CD4-positive, alpha-beta T cell treated with Interleukin-6 for 4 hours (primary cell): ENCODE measurements at regions not wholly inside any gene's neighbourhood (a gene's known extent, or its start where the extent isn't known, plus 50 kb on each side); places are given as distances from the start of the nearest gene placed in this dataset.
"Not testable (repeated sequence)": the region's sequence is repeated elsewhere in the genome, so short reads cannot be mapped to it uniquely, and the experiment has no call there.

Experiments used
- DNase-seq: peaks from one replicate; pipeline ENCODE4 v3.0.0-alpha.2; 2020; ENCODE audit warnings: mixed read lengths

DNA sequence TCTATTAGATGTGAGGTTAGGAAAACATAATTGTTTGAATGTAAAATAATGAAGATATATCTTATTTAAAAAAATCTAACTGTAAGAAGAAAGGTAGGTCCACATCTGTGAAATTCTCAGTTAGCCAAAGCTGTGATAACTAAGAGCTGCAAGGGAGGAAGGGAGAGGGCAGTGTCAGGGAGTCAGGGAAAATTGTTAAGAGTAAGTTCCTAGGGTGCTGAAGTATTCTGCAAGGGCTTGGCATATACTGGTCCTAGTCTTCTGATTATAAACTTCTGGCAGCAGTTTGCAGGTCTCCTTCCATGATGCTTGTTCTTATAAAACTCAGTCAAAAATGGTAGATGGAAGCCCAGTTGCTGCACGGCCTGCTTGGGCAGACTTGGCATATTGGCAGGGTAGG is 233.2 kb downstream of the NMUR2 start:
- no peak for DNase-seq

DNA sequence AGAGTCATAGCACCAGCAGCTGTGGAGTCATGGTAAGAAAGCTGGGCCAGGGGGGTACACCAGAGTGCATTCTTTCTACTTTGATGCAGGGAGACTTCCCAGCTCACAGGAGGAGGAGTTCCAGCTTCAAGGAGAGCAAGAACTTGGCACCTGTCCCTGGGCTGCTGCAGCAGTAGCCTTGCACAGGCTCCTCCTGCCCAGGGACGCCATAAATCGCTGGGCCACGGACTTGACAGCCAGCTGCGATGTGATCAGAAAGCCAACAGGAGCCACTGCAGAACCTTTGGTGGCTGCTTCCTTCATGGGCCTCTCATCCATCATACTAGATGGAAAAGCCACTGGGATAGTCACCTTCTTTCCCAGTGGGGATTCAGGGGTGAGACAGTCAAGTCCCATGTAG is 234.7 kb downstream of the NMUR2 start:
- no peak for DNase-seq

DNA sequence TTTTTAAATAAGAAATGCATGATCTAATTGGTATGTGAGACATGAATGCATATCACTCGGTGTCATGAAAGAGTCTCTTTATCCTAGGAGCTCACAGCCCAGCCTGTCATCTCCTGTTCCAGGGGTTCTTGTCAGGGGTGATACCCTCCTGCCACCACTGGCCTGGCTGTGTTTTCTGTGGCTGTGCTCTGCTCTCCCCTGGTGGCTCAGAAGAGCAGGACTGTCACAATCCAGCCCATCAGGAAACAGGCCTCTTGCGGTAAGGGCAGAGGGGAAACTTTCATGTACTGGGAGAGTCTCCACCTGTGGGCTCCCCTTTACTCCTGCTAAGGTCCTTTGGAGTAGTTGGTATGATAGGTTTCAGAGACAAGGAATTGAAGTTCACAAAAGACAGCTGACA is 240.2 kb upstream of the GLRA1 start:
- DNase-seq: no peak

DNA sequence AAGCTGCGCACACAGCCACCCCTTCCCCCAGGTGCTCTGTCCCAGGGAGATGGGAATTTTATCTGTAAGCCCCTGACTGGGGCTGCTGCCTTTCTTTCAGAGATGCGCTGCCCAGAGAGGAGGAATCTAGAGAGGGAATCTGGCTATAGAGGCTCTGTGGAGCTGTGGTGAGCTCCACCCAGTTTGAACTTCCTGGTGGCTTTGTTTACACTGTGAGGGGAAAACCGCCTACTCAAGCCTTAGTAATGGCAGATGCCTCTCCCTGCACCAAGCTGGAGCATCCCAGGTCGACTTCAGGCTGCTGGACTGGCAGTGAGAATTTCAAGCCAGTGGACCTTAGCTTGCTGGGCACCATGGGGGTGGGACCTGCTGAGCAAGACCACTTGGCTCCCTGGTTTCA is 235.2 kb upstream of the GLRA1 start:
- not testable (repeated sequence) for DNase-seq

DNA sequence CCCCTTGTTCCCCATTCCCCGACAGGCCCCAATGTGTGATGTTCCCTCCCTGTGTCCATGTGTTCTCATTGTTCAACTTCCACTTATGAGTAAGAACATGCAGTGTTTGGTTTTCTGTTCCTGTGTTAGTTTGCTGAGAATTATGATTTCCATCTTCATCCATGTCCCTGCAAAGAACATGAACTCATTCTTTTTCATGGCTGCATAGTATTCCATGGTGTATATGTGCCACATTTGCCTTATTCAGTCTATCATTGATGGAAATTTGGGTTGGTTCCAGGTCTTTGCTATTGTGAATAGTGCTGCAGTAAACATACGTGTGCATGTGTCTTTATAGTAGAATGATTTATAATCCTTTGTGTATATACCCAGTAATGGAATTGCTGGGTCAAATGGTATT is 229.8 kb upstream of the GLRA1 start:
- DNase-seq: not testable (repeated sequence)

DNA sequence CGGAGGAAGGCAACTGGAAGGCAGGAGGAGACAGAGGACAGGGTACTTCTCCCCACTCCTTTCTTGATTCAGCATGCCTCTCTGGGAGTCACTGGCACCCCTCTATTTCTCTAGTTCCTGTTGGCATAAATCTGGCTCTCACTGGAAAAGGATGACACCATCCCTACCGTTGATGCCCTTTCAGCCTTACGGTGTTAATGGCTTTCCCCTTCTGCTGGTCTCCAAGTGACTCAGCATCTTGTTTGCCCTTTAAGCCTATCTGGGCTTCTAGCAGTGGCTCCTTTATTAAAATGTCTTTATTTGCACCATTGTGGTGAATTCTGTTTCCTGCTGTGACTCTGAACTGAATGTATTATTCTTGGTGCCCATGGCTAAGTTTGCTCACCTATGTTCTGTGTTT is 227.3 kb upstream of the GLRA1 start:
- DNase-seq: no peak

DNA sequence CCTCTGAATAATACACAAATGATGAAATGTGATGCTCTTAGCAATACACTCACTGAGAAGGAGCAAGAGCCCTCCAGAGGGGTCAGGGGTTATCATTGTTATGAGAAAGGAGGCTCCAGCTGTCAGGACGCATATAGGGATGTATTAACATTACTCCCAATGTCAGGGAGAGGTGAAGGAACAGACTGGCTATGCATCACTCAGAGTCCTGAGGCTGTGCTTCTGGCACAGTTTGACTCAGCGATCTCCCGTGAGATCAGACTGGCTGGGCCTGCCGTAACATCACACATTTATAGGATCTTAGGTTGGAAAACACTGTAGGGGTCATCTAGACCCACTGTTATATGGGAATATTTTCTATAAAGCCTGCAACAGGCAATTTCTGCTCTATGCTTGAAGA is 226.5 kb upstream of the GLRA1 start:
- DNase-seq: no peak

DNA sequence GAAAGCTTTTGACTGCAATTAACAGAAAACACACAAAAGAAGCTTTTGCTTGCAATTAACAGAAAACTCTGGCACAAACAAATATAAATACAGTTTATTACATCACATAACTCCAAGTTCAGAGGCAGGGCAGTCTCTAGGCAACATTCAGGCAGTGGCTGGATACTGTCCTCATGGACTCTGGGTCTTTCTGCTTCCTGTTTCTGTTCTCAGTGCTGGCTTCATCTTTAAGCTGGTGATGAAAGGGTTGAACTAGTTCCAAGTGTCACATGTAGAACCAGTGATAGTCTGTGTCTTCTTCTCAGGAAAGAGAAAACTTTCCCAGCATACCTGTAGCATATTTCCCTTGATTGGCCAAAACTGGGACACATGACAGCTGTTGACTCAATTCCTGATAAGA is 222.6 kb upstream of the GLRA1 start:
- no peak for DNase-seq

DNA sequence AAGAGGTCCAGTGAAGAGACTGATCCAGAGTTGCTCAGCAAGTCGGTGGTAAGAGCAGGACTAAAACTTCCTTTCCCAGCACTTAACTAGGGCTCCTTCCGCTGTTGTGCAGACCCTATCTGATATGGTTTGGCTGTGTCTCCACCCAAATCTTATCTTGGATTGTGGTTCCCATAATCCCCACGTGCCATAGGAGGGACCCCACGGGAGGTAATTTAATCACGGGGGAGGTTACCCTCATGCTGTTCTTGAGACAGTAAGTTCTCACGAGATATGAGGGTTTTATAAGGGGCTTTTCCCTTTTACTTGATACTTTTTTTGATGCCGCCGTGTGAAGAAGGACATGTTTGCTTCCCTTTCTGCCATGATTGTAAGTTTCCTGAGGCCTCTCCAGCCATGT is 221.9 kb upstream of the GLRA1 start:
- no peak for DNase-seq

DNA sequence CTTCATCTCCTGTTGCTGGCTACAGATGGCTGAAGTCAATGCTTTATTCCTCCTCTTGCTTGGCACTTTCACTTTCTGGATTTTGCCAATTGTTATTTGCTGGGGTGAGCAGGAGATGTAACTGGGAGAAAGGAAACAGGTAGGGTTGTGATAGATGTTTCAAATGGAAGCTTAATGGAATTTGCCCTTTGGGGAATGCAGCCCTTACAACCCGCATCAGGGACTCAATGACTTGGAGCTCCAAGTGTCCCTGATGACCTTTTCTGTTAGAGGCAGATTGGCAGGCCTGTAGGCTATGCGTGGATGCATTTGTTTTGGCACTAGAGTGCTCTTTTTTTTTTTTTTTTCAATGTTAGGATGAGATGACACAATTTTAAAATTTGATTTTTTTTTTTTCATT is 219.9 kb upstream of the GLRA1 start:
- no peak for DNase-seq

DNA sequence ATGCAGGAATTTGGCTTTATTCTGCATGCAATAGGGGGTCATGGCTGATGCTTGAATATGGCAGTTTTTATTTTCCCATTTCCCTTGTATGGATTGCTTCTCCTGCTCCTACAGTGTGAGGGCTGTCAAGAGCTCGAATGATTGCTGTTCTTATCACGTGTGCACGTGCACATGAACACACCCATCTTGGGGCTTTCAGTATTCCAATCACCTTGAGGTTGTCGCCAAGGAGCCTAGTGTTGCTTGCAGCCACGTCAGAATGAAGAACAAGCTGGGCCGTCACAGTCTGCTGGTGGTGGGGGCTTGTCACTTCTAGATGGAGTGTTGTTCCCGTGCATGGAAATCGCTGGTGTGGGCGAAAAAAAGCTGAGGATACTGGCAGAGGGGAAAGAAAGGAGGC is 219.4 kb upstream of the GLRA1 start:
- DNase-seq: no peak

DNA sequence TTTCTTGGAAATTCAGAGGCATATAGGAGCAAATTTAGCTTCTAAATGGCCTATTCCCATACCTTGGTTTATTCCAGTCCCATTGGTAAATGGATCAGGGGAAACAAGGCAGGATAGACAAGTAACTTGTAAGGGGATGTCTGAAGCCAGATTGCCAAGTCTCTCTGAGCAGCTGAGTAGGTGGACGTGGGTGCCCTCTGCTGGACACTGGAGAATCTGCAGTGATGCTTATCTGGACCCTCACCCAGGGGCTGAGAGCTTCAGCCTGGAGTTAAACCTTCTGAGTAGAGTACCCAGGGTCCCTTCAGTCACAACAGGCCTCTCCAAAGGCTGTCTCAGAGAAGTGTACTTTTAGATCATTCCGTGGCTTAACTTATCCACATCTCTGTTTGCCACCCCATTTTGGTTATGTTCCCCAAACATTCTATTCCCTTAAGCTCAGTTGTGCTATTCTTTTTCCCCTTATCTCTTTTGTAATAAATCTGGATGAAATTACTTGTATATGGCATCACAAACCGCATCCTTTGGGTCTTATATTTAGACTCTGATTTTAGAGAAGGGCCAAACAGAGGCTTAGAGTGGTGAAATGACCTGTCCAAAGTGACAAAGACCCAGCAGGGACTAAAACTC is 218.3 kb upstream of the GLRA1 start:
- DNase-seq: peak; percentile 68

DNA sequence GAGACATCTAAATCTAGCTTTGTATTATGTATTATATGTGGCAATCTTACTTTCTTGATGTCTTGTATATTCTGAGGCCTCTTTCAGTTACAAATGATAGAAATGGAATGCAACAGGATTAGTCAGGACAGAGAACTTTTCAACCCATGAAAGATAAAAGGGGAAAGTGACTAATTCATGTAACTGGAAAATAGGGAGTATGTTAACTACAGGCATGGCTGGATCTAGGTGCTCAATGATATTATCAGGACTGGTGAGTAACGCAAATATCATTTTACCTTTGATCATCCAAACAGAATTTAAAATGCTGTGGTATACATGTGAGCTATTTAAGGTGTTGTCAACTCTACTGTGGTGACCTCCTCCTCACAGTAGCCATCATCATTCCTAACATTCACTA is 215.7 kb upstream of the GLRA1 start:
- DNase-seq: no peak

DNA sequence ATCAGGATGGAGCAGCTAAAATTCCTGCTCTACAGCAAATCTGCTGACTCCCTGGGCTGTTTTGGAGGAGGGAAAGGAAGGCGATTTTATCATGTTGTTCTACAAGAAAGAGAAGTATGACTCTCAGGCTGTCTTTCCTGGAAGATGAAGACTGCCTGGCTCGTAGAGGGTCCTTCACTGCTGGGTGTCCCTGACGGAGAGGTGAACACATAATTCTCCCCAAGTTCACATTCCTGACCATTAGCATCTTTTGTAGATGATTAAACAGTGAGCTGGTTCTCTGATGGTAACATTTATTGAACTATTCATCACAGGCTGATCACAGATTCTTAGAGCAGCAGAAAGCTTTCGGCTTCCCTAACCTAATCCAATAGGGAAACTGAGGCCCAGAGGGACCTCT is 212.4 kb upstream of the GLRA1 start:
- DNase-seq: no peak

DNA sequence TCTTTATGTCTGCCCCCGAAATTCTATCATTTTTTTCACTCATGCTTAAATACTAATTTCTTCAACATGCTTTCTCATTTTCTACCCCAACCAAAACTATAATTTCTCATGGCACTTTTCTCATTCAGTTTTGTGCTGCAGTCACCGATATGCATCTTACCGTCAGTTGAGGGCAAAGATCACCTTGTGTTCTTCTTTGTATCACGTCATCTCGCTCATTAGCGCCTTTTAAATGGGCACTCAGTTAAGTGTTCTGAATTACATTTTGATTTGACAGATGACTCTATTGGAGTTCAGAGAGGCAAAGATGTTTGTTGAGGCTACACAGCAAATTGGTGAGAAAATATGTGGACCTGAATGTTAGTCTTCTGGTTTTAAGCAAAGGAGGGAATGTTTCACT is 211.7 kb upstream of the GLRA1 start:
- no peak for DNase-seq

DNA sequence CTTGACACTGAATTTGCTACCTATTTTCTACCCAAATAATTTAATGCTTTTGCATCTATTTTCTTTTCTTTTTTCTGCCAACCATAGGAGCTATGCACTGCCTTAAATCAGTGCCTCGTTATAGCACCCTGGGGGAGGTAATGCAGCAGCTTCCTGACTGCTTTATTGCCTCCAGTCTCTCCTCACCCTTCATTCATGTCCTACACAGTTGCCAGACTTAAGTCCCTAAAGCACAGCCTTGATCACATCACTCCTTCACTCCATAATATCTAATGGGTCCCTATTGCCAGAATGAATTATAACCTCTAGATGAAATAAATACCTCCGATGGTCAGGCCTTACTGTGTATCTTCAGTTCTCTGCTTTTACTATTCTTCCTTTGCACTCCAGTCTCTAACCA is 211.2 kb upstream of the GLRA1 start:
- no peak for DNase-seq

DNA sequence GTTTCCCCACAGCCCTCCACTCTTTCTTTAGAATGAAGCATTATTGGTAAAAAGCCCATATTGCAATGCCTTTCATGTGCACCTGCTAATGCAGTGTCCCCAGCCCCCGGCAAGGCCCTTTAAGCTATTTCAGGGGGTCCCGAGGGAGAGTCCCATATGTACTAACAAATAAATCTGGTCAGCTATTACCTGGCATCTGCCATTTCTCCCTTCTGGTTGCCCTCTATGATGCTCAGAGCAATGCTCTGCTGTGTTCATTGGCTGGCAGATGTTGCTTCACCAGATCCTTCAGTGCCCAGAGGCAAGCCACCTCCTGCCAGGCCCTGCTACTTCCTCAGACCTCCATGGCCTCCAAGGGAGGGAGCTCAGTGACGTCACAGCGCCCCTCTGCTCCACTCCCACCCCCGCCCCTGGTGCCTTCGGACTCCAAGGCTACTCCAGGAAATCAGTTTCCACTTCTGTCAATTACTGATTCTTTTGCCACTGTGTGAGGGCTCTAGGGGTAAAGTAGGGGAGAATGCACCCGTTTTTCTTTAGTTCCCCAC is 201.1 kb upstream of the GLRA1 start:
- no peak for DNase-seq

DNA sequence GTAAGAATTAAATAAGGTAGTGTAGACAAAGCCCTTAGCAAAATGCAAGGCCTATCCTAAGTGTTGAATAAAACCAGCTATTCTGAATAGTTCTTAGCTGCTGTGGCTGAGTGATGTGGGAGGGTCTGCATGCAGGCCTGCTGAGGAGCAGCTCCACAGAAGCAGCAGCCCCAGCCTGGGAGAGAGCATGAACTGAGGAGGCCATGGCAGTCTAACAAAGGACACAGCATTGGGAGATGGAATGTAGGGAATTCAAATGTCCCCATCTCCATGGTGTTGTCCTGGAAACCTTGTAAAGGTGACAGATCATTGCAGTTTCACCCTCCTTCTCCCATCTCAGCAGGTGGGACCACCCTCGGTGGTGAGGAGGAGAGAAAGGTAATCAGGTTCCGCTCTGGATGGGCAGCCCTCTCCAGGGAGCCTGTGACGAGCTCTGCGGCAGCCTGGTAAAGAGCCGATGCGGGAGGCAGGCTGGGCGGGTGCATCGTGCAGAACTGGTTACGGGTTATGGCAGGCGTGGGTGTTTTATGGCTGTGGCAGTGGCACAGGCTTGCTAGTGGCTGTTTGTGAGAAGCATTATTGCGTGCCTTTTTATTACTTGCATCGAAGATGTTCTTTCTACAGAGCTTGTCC is 199.9 kb upstream of the GLRA1 start:
- no peak for DNase-seq

DNA sequence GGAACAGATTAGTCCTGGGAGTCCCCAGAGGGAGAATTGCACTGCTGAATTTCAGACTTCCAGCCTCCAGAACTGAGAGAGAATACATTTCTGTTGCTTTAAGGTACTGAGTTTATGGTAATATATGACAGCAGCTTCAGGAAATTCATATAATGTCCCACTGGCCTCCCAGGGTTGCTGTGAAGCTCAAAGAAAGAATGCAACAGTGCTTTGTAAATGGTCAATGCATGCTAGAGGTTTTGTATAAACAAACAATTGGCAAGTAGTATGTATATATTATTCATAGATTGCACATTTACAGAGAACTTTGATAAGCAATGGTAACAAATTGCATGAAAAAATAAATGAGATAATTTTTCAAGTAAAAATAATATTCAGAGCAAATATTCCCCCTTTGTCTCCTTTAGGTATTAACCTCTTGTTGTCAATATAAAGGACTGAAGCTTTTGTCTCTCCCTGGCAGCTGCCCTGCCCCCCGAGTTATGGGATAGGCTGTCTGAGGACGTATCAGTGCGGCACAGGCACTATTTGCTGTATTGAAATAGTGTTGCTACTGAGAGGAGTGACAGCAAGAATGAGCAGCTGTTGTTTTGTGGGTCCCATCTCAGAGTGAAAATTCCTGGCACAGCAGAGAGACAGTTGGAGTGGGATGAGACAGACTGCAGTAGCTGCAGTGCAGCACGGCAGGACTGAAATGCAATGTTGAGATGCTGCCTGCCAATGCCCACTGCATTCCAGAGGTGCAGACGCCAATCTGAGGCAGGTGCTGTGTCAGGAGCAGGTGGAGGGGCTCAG is 194.2 kb upstream of the GLRA1 start:
- no peak for DNase-seq

DNA sequence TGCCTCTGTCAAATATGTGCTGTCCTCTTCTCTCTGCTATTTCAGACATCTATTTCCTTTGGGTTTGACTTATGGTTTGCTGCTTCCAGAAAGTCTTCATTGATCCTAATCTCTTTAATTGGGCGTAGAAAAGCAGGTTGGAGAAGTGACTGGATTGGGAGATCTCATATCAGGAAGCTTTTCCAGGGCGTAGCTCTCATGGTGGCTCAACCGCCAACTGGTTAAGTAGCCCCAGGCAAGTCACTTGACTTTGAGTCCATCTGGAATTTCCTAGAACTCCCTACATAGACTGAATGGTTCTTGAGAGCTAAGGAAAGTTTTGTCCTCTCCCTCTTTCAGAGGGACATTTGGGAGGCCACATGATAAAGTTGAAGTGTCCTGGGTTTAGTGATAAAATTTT is 192.3 kb upstream of the GLRA1 start:
- DNase-seq: no peak

DNA sequence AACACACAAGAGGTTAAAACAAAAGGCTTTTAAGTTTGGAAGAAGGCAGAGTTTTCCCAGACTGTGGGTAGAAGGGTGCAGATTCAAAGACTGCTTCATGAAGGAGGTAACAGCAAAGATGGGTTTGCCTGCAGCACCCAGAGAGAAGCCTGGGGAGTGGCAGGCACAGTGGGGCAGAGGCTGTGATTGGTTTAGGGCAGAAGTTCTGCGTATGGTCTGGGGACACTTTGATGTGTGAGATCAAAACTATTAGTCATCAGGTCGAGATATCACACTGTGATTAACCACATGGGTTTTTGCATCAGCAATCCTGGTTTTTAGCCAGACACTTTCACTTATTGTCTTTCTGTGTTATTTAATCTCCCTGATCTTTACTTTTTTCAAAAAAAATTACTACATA is 188.8 kb upstream of the GLRA1 start:
- peak; percentile 43 for DNase-seq

DNA sequence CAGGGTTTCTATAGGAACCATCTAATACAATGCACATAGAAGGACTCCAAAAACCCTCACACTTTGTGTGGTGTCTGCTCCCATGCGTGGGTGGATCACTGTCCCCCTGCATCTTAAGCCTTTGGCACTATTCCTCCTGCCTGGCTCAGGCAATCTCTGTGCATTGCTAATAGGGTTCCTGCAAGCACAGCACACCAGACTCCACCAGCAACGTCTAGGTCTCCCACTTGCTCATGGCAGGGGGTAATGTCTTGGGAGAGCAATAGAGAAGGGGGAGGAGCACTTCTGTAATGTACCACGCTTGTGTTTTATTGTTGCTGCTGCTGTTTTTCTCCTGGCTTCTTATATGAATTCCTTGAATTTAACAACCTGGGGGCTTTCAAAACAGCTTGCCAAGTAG is 182.6 kb upstream of the GLRA1 start:
- DNase-seq: no peak

DNA sequence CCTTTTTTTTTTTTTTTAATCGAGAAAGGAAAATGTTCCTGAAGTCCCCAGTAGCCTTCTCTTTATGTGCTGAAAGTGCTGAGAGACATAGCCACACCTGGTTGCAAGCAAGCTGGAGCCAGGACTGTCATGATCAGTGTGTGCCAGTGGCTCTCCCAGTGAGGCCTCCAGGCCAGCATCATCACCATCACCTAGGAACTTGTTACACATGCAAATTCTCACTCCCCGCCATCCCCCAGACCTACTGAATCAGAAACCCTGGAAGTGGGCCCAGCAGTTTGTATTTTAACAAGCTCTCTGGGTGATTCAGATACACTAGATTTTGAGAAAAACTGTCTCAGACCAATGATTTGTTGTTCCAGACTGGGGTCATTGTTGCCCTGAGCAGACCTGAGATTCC is 181.9 kb upstream of the GLRA1 start:
- no peak for DNase-seq

DNA sequence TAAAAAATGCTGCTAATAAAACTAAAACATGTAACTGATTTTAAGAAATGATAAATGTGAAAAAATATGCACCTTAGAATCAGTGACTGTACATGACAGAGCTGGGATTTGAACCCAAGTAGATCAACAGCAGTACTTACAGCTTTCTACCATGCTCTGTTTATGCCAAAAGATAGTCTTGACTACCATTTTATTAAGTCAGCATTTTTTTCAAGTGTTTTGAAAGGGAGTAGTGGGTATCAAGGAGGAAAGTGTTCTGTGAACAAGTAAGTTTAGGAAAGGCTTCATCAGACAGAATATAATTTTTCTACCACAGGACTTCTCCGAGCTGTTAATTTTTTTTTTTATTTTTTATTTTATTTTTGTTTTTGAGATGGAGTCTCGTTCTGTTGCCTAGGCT is 180.4 kb upstream of the GLRA1 start:
- DNase-seq: no peak
